ENCODE measurements at regions not wholly inside any gene's neighbourhood (a gene's known extent, or its start where the extent isn't known, plus 50 kb on each side); places are given as distances from the start of the nearest gene placed in this dataset.

- DNase-seq, result no peak
These were observed 526.8 kb downstream of the TDRD15 start for GRCh38 chr2:21650569-21650968.

- no peak for DNase-seq
These were observed 531.4 kb downstream of the TDRD15 start for GRCh38 chr2:21655136-21655535.

GRCh38 chr2:21656330-21657075 is 532.7 kb downstream of the TDRD15 start:
- no peak for DNase-seq

GRCh38 chr2:21657445-21657844 is 533.7 kb downstream of the TDRD15 start:
- DNase-seq, result no peak

- no peak for DNase-seq
These were observed 534.5 kb downstream of the TDRD15 start for GRCh38 chr2:21658269-21658668.

- DNase-seq, result no peak
These were observed 535.2 kb downstream of the TDRD15 start for GRCh38 chr2:21658907-21659477.

GRCh38 chr2:21664083-21664482 is 540.3 kb downstream of the TDRD15 start:
- no peak for DNase-seq

- no peak for DNase-seq
These were observed 543.9 kb downstream of the TDRD15 start for GRCh38 chr2:21667638-21668037.

GRCh38 chr2:21668078-21668710 is 544.4 kb downstream of the TDRD15 start:
- DNase-seq, result no peak

GRCh38 chr2:21676041-21676440 is 552.3 kb downstream of the TDRD15 start:
- no peak for DNase-seq

GRCh38 chr2:21676676-21677075 is 552.9 kb downstream of the TDRD15 start:
- no peak for DNase-seq

GRCh38 chr2:21683838-21684237 is 560.1 kb downstream of the TDRD15 start:
- no peak for DNase-seq

- no peak for DNase-seq
These were observed 563.8 kb downstream of the TDRD15 start for GRCh38 chr2:21687589-21687988.

- DNase-seq, result no peak
These were observed 566.2 kb downstream of the TDRD15 start for GRCh38 chr2:21690005-21690404.

- DNase-seq, result no peak
These were observed 569.3 kb downstream of the TDRD15 start for GRCh38 chr2:21693081-21693480.

GRCh38 chr2:21694079-21694878 is 570.5 kb downstream of the TDRD15 start:
- no peak for DNase-seq

- no peak for DNase-seq
These were observed 573.1 kb downstream of the TDRD15 start for GRCh38 chr2:21696900-21697299.

- DNase-seq, result no peak
These were observed 576.9 kb downstream of the TDRD15 start for GRCh38 chr2:21700644-21701043.

- DNase-seq, result no peak
These were observed 586.3 kb downstream of the TDRD15 start for GRCh38 chr2:21710031-21710430.

- DNase-seq, result no peak
These were observed 586.7 kb downstream of the TDRD15 start for GRCh38 chr2:21710496-21710895.

- no peak for DNase-seq
These were observed 592.1 kb downstream of the TDRD15 start for GRCh38 chr2:21715887-21716286.

- no peak for DNase-seq
These were observed 603.3 kb downstream of the TDRD15 start for GRCh38 chr2:21727101-21727500.

- DNase-seq, result no peak
These were observed 604.4 kb downstream of the TDRD15 start for GRCh38 chr2:21728133-21728532.

GRCh38 chr2:21730141-21730540 is 606.4 kb downstream of the TDRD15 start:
- no peak for DNase-seq
